DOHH2 (cell line): ENCODE measurements at regions not wholly inside any gene's neighbourhood (a gene's known extent, or its start where the extent isn't known, plus 50 kb on each side); places are given as distances from the start of the nearest gene placed in this dataset.

Experiments used
- CTCF ChIP-seq: fragments of 200-600 bp; sonication (generic); IDR thresholded peaks from one replicate; pipeline ENCODE4 v1.5.1; 2014; ENCODE audit warnings: antibody characterized with exemption, mild to moderate bottlenecking, low read depth, low read length; ENCODE audit not compliant: poor library complexity, severe bottlenecking
- EZH2phosphoT487 ChIP-seq: fragments of 200-600 bp; sonication (generic); IDR thresholded peaks from 2 replicates; pipeline ENCODE4 v1.6.1; 2017; ENCODE audit warnings: borderline replicate concordance, mild to moderate bottlenecking, antibody characterized with exemption, low read length, moderate library complexity, mixed read lengths

DNA sequence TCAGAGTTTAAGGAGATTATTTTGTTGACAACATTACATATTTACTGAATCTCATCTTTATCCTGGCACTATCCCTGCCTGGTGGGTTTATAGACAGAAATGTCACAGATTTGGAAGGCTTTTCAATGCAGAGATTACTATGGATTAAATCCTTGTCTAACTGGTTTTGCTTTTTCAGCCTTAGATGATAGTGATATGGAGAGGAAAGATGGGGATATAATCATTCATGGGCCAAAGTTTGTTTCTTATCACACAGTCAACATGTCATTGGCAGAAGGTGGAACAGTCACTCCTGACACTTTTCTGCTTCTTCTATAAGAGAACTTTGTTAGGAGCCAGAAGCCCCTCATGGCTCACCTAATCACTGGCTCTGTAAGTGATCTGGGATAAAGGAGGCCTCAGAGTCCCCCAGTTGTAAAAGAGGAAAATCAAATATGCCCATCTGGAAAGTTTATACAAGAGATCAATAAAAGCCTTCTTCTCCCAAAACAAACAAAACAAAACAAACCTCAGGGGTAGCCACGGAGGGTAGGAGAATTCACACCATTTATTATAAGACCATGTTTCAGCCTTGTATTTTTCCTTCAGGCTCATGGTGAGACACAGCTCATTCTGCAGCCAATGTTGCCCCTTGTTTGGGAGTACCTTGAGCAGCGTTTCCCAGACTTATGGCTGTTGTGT, 101.2 kb downstream of the PCSK1 start:
- TF ChIP-seq CTCF = no peak
- TF ChIP-seq EZH2phosphoT487 = no peak
